T-helper 2 cell treated with Interferon-gamma antibody and Interleukin-4, amounts not matched to agents 5 μg/mL and 100 μg/mL, for 36 hours (primary cell): ENCODE measurements at regions not wholly inside any gene's neighbourhood (a gene's known extent, or its start where the extent isn't known, plus 50 kb on each side); places are given as distances from the start of the nearest gene placed in this dataset.

ENCODE experiments used
- DNase-seq: peaks from one replicate; pipeline ENCODE4 v3.0.0; 2021; ENCODE audit warnings: low spot score
- H3K27ac Mint-ChIP-seq: one replicate; pipeline ENCODE4 v1.8.0; 2021; ENCODE audit warnings: mild to moderate bottlenecking, mixed read lengths
- H3K27me3 Mint-ChIP-seq: one replicate; pipeline ENCODE4 v1.8.0; 2021; ENCODE audit warnings: low read depth, mixed read lengths
- H3K36me3 Mint-ChIP-seq: one replicate; pipeline ENCODE4 v1.8.0; 2021; ENCODE audit warnings: low read depth, mixed read lengths
- H3K4me1 Mint-ChIP-seq: one replicate; pipeline ENCODE4 v1.8.0; 2021; ENCODE audit warnings: low read depth, mixed read lengths
- H3K4me3 Mint-ChIP-seq: one replicate; pipeline ENCODE4 v1.8.0; 2022; ENCODE audit warnings: mild to moderate bottlenecking, moderate library complexity, mixed read lengths
- H3K9me3 Mint-ChIP-seq: one replicate; pipeline ENCODE4 v1.8.0; 2021; ENCODE audit warnings: mixed read lengths

DNA sequence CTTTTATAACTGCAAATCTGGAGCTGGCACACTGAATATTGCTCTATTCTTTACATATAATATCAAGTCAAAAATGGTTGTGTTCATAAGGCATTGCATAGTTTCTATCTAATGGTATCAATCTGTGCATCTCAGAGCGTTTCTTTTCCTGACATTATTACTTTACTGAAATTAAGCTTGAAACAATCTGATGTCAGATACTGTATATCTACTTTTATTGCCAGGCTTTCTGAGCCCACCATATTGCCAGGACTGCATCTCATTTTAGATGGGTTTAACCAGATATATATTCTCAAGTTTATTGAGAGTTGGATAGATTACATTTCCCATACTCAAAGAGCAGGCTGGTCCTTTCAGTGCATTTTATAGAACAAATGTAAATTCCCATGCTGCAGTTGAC is 122.7 kb upstream of the MEIS2 start:
- H3K4me1 Mint-ChIP-seq = no peaks in the 10 kb centered on the region
- H3K27ac Mint-ChIP-seq = no peak overlapping the region
- peaks cover 5% of the 10 kb centered on the region for H3K9me3 Mint-ChIP-seq
- H3K4me3 Mint-ChIP-seq = no peak overlapping the region
- no peaks in the 10 kb centered on the region for H3K36me3 Mint-ChIP-seq
- no peak for DNase-seq
- H3K27me3 Mint-ChIP-seq = no peaks in the 10 kb centered on the region

DNA sequence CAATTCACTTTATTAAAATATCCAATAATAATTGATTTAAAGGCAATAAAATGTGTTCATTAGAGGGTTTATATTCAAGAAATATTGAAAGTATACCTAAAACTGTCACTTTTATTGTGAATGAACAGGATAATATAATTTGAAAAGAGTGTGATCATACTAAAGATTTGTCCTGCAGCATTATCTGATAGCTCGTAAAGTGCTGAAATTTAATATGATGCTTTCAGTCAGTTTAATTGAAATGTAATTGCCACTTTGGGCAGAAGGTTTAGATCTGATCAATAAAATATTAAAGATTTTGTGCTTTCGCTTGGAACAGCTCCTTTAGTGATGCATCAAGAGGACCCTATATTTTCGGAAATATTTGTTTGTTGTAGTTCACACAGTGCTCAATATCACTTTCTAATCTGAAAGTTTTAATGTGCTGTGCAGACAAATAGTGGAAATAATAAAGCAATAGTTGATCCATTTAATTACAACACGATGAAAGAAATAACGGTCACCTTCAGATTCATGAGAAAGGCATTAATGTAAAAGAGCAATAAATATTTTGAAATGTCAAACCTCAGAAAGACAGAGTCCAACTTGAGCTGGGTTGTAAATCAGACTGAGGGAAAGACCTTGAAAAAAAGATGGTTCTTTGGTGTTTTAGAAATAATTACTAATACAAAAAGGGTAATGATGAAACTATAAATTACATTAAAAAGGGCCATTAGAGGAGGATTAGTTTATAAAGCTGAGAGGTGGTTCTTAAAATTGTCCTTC is 129.7 kb upstream of the MEIS2 start:
- Mint-ChIP-seq H3K27me3 (no peaks in the 10 kb centered on the region), H3K9me3 (peaks cover 18% of the 10 kb centered on the region)

DNA sequence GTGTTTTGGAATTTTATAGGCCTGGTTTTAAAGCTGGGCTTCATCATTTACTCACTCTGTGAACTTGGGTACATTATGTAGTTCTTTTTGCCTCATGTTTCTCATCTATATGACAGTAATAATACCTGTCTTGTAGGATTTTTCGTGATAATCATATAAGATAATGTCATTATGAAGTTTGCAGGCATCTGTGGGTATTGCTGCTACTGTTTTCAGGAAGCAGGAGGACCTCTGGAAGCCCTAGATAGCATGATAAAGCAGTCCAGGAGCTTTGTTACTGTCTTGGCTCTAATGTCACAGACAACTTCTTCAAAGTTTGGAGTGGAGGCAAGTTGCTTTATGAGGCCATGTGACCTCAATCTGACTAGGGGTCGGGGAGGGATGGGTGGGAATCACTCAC is 145.0 kb upstream of the MEIS2 start:
- H3K4me1 Mint-ChIP-seq = no peaks in the 10 kb centered on the region
- no peak for DNase-seq

More for the DNA sequence above, 129.7 kb upstream of the MEIS2 start:
- H3K36me3 Mint-ChIP-seq = no peaks in the 10 kb centered on the region
- H3K27ac Mint-ChIP-seq = no peak overlapping the region
- no peak for DNase-seq
- no peak overlapping the region for H3K4me3 Mint-ChIP-seq
- H3K4me1 Mint-ChIP-seq = no peaks in the 10 kb centered on the region

DNA sequence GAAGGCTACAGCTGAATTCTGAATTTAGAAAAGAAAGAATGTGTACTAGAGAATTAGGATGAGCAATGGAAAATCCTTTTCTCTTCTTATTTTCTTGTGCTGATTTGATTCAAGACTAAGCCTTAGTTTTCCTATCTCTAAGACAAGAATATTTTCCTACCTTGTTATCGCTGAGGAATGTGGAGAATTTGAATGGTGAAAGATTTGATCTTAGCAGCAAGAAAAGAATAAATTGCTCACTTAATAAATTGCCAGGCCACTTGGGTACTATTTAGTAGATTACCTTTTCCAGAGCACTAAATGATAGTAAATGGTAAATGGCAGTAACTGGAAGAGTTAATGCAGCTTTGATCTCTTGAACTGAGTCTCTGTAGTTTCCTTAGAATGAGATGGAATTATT is 145.7 kb upstream of the MEIS2 start:
- Mint-ChIP-seq H3K9me3 (peaks cover under 1% of the 10 kb centered on the region), H3K27ac (no peak overlapping the region), H3K4me3 (no peak overlapping the region), H3K36me3 (no peaks in the 10 kb centered on the region), H3K27me3 (no peaks in the 10 kb centered on the region), H3K4me1 (no peaks in the 10 kb centered on the region)
- no peak for DNase-seq

More for the DNA sequence above, 145.0 kb upstream of the MEIS2 start:
- Mint-ChIP-seq H3K27ac (no peak overlapping the region), H3K4me3 (no peak overlapping the region), H3K36me3 (no peaks in the 10 kb centered on the region), H3K27me3 (no peaks in the 10 kb centered on the region), H3K9me3 (peaks cover 7% of the 10 kb centered on the region)

DNA sequence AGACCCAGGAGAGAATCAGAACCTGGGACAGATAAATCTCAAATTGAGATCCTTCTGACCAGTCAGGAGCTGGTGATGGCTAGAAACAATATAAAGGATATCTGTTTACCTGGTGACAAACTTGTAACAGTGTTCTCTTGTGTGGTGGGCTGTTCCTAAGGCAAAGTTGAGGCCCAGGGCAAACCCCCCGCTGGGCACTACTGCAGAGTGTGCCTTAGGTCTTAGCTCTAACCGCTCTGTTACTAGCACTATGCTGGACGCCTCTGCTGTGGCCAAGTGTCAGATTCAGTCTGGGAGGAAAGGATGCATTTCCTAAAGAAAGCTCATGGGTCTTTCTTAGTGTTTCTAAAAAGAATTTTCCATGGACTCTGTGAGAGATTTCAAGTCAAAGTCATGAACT is 146.5 kb upstream of the MEIS2 start:
- H3K27ac Mint-ChIP-seq = no peak overlapping the region
- DNase-seq = no peak

DNA sequence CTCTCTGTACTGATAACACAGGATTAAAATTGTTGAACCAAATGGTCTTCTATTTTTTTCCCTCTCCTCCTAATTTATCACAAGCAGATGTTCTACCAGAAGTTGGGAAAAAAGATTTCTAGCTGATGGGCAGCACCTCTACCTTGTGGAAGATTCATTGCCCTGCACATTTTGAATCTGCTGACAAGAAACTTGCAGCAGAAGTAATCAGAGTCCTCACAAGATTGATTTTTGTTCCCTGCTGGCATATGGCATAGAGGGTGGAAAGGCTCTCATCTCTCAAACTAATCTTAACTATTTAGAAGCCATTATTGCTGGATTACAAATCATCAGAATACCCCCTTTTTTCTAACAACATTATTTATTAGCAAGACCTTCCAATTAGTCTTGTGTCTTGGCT is 148.9 kb upstream of the MEIS2 start:
- no peaks in the 10 kb centered on the region for H3K27me3 Mint-ChIP-seq
- H3K36me3 Mint-ChIP-seq = no peaks in the 10 kb centered on the region
- H3K4me1 Mint-ChIP-seq = no peaks in the 10 kb centered on the region
- DNase-seq = no peak
- H3K9me3 Mint-ChIP-seq = no peaks in the 10 kb centered on the region
- H3K27ac Mint-ChIP-seq = no peak overlapping the region
- no peak overlapping the region for H3K4me3 Mint-ChIP-seq

More for the DNA sequence above, 146.5 kb upstream of the MEIS2 start:
- Mint-ChIP-seq H3K36me3 (no peaks in the 10 kb centered on the region), H3K4me1 (no peaks in the 10 kb centered on the region), H3K4me3 (no peak overlapping the region), H3K27me3 (no peaks in the 10 kb centered on the region), H3K9me3 (no peaks in the 10 kb centered on the region)

DNA sequence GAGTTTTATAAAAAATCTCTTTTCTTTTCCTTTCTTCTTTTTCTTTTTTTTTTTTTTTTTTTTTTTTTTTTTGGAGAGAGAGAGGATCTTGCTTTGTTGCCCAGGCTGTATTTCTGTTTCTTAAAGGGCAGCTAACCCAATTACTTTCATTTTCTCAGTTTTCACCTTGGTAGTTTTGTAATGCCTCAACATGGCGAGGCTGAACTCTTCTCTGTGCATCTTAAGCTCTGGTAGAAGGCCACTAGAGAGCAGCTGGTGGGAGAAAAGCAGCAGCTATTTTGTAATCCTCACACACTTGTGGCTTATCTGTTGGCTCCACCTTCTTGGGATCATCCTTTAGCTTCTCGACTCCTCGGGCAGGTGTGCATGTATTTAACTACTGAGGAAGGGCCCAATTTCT is 152.2 kb upstream of the MEIS2 start:
- no peaks in the 10 kb centered on the region for H3K4me1 Mint-ChIP-seq
- H3K9me3 Mint-ChIP-seq = peaks cover 6% of the 10 kb centered on the region
- H3K27me3 Mint-ChIP-seq = no peaks in the 10 kb centered on the region
- no peaks in the 10 kb centered on the region for H3K36me3 Mint-ChIP-seq
- H3K4me3 Mint-ChIP-seq = no peak overlapping the region
- no peak for DNase-seq
- H3K27ac Mint-ChIP-seq = no peak overlapping the region

DNA sequence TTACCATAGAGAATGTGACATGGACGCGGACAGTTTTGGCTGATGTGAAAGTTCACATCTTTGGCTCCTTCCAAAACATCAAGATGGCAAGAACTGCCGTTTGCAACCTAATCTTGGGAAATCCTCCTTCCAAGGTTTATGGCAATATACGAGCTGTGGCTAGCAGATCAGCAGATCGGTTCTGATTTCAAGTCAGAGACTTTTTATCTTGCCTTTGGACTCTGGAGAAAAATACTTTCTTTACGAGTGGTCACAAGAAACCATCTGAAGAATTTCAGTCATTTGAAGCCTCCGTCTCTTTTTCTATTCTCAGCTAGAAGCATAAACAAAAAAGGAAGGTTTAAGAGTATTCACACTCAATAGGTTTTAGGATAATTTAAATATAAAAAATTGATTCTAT is 153.5 kb upstream of the MEIS2 start:
- H3K27ac Mint-ChIP-seq = no peak overlapping the region
- H3K27me3 Mint-ChIP-seq = no peaks in the 10 kb centered on the region
- no peaks in the 10 kb centered on the region for H3K4me1 Mint-ChIP-seq
- no peaks in the 10 kb centered on the region for H3K36me3 Mint-ChIP-seq
- no peak overlapping the region for H3K4me3 Mint-ChIP-seq
- no peak for DNase-seq
- peaks cover 6% of the 10 kb centered on the region for H3K9me3 Mint-ChIP-seq

DNA sequence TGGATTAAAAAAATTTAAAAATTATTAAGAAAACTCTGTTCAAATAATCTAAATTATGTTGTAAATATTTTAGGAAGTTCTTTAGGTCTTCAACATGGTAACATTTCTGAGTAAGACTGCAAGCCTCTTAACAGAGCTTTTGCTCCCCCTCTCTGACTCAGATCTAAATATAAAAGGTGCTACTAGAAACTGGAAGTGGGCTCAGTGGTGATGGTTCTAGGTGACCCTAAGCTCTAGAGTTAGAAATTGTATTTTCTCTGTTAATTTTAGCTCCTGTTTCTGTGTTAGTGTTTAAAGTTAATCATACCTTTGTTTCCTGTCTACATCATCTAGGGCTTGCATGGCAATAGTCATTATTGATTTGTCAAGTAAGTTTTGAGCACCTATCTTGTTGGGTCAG is 159.9 kb upstream of the MEIS2 start:
- no peak overlapping the region for H3K4me3 Mint-ChIP-seq
- H3K27me3 Mint-ChIP-seq = no peaks in the 10 kb centered on the region
- H3K36me3 Mint-ChIP-seq = no peaks in the 10 kb centered on the region
- H3K4me1 Mint-ChIP-seq = no peaks in the 10 kb centered on the region
- DNase-seq = no peak
- H3K9me3 Mint-ChIP-seq = peaks cover 11% of the 10 kb centered on the region
- no peak overlapping the region for H3K27ac Mint-ChIP-seq

DNA sequence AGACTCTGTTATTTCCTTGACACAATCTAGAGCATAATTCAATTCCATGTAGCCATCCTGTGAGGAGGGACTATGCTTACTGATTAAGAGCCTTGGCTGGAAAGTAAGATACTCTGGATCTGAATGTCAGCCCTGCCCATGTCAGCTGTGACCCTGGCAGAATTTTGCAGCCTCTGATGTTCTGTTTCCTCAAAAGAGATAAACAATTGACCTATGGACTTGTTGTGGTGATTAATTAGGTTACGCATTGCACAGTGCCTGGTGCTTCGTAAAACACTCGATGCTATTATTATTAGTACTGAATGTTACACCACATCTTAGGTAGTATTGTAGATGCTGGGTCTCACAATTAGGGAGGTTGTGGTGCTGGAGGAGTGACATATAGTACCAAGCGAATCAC is 161.3 kb upstream of the MEIS2 start:
- no peak overlapping the region for H3K4me3 Mint-ChIP-seq
- no peaks in the 10 kb centered on the region for H3K4me1 Mint-ChIP-seq
- no peak for DNase-seq
- no peaks in the 10 kb centered on the region for H3K27me3 Mint-ChIP-seq
- H3K9me3 Mint-ChIP-seq = peaks cover 11% of the 10 kb centered on the region
- no peaks in the 10 kb centered on the region for H3K36me3 Mint-ChIP-seq
- no peak overlapping the region for H3K27ac Mint-ChIP-seq

DNA sequence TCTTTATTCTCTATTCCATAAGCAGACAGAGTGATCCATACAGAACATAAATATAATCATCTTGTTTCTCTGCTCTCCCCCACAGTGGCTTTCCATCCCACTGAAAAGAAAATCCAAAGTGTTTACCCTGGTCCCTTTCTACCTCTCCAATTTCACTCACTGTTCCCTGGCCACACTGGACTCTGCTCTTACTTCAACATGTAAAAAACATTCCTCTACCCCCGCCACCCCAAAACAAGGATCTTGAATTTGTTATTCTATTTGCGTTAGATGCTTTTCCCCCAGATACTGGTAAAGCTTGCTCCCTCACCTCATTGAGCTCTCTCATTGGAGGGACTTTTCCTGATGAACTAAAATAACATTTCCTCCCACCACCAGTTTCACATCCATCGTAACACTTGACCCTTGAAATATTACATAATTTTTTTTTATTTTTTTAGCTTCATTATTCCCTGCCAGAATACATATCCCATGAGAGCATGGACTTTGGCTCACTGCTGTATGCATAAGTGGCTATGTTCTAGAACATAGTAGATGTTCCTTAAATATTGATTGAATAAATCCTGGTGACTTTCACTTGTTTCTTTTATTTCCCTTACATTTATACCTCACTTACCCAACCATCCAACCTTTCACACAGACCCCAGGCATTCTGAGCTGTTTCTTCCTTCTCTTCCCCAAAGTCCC is 162.7 kb upstream of the MEIS2 start:
- no peaks in the 10 kb centered on the region for H3K36me3 Mint-ChIP-seq
- H3K27me3 Mint-ChIP-seq = no peaks in the 10 kb centered on the region
- no peak for DNase-seq
- H3K9me3 Mint-ChIP-seq = peaks cover 5% of the 10 kb centered on the region
- no peak overlapping the region for H3K27ac Mint-ChIP-seq
- no peaks in the 10 kb centered on the region for H3K4me1 Mint-ChIP-seq
- H3K4me3 Mint-ChIP-seq = no peak overlapping the region

DNA sequence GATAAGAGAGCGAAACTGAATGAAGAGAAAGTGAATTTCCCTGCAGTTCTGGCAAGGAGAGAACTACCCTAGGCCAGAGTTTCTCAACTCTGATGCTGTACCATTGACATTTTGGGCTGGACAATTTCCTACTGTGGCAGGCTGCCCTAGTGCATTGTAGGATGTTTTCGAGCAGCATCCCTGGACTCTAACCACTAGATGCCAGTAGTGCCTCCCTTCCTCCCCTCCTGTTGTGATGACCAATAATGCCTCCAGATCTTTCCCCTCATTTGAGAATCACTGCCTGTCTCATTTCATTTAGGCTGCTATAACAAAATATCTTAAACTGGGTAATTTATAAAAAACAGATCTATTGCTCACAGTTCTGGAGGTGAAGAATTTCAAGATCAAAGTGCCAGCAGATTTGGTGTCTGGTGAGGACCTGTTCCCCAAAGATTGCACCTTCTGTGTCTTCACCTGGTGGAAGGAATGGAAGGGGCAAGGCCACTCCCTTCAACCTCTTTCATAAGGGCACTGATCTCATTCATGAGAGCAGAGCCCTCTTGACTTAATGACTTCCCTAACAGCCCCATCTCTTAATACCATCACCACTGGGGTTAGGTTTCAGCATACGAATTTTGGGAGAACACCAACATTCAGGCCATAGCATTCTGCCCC is 188.9 kb upstream of the MEIS2 start:
- Mint-ChIP-seq H3K36me3 (no peaks in the 10 kb centered on the region), H3K9me3 (peaks cover 30% of the 10 kb centered on the region), H3K4me3 (no peak overlapping the region)

DNA sequence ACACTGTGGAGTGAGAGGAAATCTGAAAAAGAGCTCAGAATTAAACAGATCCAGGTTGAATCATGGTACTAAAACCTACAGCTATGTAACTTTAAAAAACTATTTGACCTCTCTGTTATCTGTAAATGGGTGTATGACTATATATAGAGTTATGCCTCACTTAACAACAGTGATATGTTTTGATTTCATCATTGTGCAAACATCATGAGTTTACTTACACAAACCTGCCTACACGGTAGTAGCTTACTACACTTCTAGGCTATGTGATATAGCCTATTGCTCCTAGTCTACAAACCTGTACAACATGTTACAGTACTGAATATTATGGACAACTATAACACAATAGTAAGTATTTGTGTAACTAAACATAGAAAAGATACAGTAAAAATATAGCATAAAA is 191.6 kb upstream of the MEIS2 start:
- Mint-ChIP-seq H3K9me3 (peaks cover 30% of the 10 kb centered on the region), H3K4me3 (no peak overlapping the region), H3K36me3 (no peaks in the 10 kb centered on the region), H3K27ac (no peak overlapping the region), H3K27me3 (no peaks in the 10 kb centered on the region), H3K4me1 (no peaks in the 10 kb centered on the region)
- no peak for DNase-seq

More for the DNA sequence above, 188.9 kb upstream of the MEIS2 start:
- H3K27ac Mint-ChIP-seq = no peak overlapping the region
- DNase-seq = no peak
- no peaks in the 10 kb centered on the region for H3K4me1 Mint-ChIP-seq
- H3K27me3 Mint-ChIP-seq = no peaks in the 10 kb centered on the region

DNA sequence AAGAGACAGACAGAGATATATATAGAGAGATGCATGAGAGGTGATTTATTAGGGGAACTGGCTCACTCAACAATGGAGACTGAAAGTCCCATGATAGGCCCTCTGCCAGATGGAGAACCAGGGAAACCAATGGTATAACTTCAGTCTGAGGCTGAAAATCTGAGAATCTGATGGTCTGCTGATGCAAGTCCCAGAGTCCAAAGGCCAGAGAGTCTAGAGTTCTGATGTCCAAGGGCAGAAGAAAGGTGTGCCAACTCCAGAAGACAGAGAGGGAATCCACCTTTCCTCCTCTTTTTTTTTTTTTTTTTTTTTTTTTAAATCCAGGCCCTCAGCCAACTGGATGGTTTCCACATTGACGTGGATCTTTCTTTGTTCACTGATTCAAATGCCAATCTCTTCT is 197.9 kb upstream of the MEIS2 start:
- peaks cover 16% of the 10 kb centered on the region for H3K9me3 Mint-ChIP-seq
- no peak overlapping the region for H3K4me3 Mint-ChIP-seq
- H3K4me1 Mint-ChIP-seq = no peaks in the 10 kb centered on the region
- DNase-seq = no peak
- no peak overlapping the region for H3K27ac Mint-ChIP-seq
- H3K36me3 Mint-ChIP-seq = no peaks in the 10 kb centered on the region
- H3K27me3 Mint-ChIP-seq = no peaks in the 10 kb centered on the region
